NCI-H2029 (cell line): ENCODE measurements at regions not wholly inside any gene's neighbourhood (a gene's known extent, or its start where the extent isn't known, plus 50 kb on each side); places are given as distances from the start of the nearest gene placed in this dataset.

ENCODE experiments used
- DNase-seq: peaks from one replicate; lab custom pipeline; 2025; lab: John Stamatoyannopoulos, UW

- no peak for DNase-seq
Measured at GRCh38 chr11:36726420-36726819, 128.4 kb upstream of the RAG2 start.

- DNase-seq: no peak
Measured at GRCh38 chr11:36724742-36725385, 126.8 kb upstream of the RAG2 start.

GRCh38 chr11:36722421-36722820, 124.4 kb upstream of the RAG2 start:
- DNase-seq: no peak

GRCh38 chr11:36719358-36720107, 121.5 kb upstream of the RAG2 start:
- no peak for DNase-seq

GRCh38 chr11:36718451-36718850, 120.4 kb upstream of the RAG2 start:
- DNase-seq: no peak

- no peak for DNase-seq
Measured at GRCh38 chr11:36713715-36714114, 115.7 kb upstream of the RAG2 start.

GRCh38 chr11:36711104-36711825, 113.2 kb upstream of the RAG2 start:
- no peak for DNase-seq
